ENCODE measurements at regions not wholly inside any gene's neighbourhood (a gene's known extent, or its start where the extent isn't known, plus 50 kb on each side); places are given as distances from the start of the nearest gene placed in this dataset.

DNA sequence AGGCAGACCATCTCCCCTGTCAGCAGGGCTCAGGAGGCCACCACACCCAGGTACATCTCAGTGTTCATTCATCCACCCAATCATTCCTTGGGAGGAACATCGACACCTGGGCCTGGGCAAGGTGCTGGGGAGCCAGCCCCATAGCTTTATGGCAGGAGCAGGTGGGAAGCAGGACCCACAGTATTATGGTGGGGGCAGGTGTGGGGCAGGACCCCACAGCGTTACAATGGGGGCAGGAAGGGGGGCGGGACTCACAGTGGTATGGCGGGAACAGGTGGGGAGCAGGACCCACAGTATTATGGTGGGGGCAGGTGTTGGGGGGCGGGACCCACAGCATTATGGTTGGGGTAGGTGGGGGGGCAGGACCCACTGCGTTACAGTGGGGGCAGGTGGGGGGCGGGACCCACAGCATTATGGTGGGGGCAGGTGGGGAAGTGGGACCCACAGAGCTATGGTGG is 128.9 kb upstream of the HS6ST1 start:
- H3K4me3 ChIP-seq (ENCODE audit: low read length) = no peak overlapping the region
- TF ChIP-seq ZNF274 (IDR thresholded peaks at IDR 0.05; ENCODE audit: low read depth, low read length) = no peak

DNA sequence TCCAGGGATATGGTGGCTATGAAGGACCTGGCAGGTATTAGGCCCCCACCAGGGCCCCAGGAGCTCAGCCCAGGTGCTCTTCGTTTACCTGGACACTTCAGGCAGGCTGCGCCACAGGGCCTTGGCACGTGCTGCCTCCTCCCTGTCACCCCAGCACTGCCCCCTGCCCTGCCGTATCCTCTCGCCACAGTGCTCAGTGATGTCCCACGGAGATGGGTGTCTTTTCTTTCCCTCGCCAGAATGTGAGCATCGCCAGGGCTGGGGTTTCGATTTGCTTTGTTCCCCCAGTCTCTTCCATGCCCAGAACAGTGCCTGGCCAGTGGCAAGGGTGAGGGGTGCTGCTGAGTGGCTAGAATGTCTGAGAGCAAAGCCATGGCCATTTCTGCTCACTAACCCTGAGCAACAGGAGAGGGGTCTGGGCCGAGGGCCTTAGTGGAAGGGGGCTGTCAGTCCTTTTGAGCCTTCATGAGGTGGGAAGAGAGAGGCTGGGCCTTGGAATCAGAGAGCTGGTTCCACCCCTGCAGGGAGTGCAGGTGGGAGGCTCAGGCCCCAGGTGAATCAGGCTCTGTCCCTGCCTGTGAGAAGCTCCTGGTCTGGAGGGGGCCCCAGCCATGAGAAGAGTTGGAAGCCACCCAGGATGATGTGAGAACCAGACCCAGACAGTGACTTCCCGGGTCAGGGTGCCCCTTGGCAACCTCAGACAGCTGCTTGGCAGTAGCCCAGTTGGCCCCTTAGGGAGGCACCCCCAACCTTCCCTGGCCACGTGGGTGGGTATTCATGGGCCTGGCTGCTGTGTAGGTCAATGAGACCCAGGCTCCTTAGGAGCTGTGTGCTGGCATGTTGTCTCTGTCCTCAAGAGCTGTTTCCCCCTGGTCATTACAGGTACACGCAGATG is 129.9 kb upstream of the HS6ST1 start:
- TF ChIP-seq ZNF274 (IDR thresholded peaks at IDR 0.05; ENCODE audit: low read depth, low read length) = no peak
- H3K4me3 ChIP-seq (ENCODE audit: low read length) = no peak overlapping the region

DNA sequence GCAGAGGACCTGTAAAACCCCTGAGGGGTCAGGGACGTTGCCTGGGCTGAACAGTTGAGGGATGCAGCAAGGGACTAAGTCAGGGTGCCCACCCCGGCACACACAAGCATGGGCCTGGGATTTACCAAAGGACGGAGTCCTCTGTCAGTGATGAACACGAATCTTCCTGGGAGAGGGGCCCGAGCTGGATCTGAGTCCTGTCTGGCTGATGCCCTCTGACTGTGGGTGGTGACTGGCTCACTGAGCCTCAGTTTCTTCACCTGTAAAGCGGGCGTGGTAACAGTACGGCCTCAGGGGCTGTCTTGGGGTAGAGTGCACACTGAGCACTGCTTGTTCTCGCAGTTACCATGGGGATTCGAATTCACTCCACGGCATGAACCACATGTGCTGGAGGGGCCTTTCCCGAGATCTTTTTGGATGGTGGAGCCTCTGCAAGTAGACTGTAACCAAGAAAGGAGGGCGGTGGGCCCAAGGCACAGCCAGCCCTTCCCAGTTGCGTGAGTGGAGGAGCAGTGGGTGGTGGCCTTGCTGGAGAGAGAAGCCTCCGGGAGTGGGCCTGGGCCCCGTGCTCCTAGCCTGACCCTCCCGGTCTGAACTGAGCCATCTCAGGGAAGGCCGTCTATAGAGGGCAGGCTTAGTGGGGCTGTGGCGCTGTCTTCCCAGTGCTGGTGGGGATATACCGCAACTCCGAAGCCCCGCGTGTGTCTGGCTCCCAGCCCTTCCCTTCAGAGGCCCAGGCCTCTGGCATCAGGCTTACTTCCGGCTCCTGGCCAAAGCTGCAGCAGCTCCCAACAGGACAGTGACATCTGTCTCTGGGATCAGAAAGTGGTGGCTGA is 130.8 kb upstream of the HS6ST1 start:
- no peak overlapping the region for H3K4me3 ChIP-seq (ENCODE audit: low read length)
- TF ChIP-seq ZNF274 (IDR thresholded peaks at IDR 0.05; ENCODE audit: low read depth, low read length) = no peak

DNA sequence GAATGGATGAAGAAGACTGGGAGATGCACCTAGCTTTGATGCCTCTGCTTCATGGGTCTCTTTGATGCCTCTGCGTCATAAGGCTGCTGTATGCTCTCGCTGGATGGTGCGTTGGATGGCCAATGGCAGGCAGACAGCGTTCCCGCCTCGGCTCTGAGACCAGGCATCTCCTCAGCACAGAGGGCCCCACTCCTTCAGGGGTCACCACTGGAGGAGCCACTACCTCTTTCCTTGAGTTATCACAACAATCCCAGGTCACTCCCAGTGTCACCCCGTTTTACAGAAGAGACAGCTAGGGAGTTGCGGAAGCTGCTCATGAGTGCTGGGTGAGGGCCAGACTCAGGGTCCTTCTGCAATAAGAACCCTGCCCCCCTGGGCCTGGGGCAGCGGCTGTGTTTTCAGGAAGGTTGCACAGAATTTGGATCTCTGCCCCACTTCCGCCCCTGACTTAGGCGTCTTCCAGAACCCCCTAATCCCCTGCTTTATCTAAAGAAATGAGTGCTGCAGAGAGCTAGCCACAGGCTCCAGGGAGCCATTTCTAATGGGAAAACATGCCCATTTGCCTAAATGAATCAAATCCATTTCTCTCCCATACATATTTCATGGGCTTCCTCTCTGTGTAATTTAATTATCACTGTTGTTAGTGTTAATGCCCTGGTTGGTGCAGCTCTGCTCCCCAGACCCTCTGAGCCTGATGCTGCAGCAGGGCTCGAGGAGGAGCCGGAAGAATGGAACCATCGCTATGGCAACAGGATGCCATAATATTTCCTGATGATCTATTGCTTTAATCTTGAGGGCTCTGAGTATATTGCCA is 131.8 kb upstream of the HS6ST1 start:
- no peak for TF ChIP-seq ZNF274 (IDR thresholded peaks at IDR 0.05; ENCODE audit: low read depth, low read length)
- H3K4me3 ChIP-seq (ENCODE audit: low read length) = no peak overlapping the region

DNA sequence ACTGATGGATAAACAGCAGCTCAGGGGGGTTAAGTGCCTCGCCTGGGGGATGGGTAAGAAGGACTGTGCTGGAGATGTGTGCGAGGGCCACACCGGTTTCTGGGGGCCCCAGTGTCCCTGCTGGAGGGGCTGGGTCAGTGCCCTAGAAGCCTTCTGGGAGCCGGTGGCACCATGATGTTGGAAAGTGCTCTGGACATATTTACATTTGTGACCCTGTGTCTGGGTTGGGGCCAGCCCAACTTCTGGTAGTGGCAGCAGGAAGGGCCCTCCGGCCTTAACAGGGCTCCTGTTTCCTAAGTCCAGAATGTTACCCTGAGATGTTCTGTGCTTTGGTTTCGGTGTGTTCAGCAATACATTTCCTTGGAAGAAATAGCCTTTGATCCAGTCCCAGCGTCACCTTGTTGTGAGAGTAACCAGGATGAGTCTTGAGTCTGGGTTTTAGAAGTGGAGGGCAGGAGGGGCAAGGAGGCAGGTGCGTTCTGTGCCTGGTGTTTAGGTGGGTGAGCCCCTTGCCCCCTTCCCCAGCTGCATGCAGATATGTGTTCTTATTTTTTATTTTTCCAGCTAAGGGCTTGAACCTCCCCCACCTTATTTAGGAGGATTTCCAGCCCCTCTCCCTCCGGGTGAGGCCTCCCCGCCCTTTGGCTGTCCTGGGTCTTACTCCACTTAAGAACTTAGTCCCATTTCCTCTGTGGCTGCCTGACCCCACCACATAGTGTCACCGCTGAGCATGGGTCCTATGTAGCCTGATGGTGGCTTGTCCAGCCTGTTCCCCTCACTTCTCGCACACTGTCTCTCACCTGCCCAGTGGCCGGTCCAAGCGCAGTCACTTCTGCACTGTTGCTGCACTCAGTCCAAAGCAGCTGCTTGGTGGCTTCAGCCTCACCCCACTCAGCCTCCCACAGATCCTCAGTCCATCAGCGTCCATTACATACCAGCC is 132.7 kb upstream of the HS6ST1 start:
- no peak for TF ChIP-seq ZNF274 (IDR thresholded peaks at IDR 0.05; ENCODE audit: low read depth, low read length)
- H3K4me3 ChIP-seq (ENCODE audit: low read length) = no peak overlapping the region

DNA sequence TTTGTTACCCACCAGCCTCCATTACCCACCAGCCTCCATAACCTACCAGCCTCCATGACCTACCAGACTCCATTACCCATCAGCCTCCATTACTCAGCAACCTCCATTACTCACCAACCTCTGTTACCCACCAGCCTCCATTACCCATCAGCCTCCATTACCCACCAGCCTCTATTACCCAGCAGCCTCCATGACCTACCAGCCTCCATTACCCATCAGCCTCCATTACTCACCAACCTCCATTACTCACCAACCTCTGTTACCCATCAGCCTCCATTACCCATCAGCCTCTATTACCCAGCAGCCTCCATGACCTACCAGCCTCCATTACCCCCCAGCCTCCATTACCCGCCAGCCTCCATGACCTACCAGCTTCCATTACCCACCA is 133.3 kb upstream of the HS6ST1 start:
- no peak overlapping the region for H3K4me3 ChIP-seq (ENCODE audit: low read length)
- no peak for TF ChIP-seq ZNF274 (IDR thresholded peaks at IDR 0.05; ENCODE audit: low read depth, low read length)

DNA sequence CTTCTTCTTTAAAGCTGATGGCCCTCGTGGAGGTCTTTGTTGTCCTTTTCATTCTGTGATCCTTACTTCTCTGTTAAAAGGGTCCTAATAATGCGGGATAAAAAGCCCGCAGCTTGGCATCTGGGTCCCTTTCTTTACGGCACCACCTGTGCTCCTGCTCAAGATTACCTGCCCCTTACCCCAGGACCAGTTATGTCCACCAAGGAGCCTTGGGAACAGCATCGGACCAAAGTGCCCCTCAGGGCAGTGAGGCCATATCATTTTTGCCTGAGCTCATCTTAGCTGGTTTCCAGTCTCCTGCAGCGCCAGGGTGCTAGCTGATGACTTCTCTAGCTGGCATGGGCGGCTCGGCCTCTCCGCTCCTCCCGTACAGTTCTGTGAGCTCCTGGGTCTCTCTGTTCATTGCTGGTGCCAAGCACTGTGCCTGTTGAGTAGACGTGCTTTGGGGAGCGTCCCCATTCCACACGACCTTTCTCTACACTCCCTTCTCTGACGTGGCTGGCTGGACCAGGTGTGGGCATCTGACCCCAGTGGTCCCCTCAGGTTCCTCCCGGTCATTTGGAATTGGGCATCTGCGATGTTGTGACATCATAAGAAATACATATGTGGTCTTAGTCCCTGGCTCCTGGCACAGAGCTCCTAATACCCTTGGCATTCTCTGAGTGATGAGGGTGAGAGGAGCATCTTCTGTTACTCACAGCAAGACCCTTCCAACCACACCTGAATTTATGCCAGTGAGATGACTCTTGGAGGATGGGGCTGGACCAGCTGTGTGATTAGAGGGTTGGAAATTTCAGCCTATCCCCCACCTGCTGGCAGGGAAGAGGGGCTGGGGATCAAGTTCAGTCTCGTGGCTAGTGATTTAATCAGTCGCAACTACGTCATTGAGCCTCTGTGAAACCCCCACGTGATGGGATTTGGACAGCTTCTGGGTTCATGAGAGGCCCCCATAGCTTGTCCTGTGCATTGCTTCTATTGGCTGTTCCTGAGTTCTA is 134.2 kb upstream of the HS6ST1 start:
- TF ChIP-seq ZNF274 (IDR thresholded peaks at IDR 0.05; ENCODE audit: low read depth, low read length) = no peak

DNA sequence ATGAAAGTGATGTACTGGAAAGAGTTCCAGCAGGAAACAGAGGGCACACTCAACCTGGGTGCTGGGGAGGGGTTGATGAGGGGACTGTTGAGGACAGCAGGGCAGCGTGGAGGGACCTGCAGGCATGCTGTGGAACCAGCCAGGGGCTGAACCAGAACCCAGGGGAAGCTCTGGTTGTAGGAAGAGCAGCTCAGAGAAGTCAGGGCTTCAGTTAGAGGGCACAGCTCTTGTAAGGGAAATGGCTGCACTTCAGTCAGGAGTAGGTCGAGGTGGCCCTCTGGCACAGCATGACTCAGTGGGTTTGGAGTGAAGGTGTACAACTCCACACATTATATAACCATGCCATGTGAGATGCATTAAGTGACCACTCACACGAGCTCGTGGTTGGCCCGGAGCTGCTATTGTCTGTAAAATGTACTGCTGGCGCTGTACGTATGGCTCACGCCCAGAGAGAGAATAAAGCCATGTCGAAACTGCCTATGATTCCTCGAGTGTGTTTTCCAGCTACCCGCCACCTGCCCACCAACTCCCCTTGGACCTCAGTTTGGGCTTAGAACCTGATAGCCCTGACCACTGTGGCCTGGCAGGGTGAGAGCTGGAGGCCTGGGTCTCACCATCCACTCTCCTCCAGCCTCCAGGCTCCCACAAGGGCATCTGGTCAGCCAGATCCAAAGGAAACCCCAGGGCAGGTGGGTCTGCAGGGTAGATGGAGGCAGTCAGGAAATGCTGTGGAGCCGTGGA is 136.5 kb upstream of the HS6ST1 start:
- no peak overlapping the region for H3K4me3 ChIP-seq (ENCODE audit: low read length)
- TF ChIP-seq ZNF274 (IDR thresholded peaks at IDR 0.05; ENCODE audit: low read depth, low read length) = no peak

More for the DNA sequence above, 134.2 kb upstream of the HS6ST1 start:
- H3K4me3 ChIP-seq (ENCODE audit: low read length) = no peak overlapping the region

DNA sequence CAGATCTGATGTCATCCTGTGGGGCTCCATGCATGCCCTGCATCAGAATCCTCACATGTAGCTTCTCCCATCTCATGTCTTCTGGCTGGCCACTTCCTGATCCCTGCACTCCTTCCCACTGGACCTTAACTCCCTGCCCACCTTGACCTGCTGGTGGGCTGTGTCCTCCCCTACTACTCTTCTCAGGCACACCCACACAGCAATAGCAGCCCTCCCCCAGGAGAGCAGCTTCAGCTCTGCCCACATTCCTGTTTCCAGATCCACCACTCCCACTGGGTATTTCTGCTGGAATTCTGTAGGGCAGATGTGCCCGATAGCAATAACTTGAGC is 137.0 kb upstream of the HS6ST1 start:
- TF ChIP-seq ZNF274 (IDR thresholded peaks at IDR 0.05; ENCODE audit: low read depth, low read length) = no peak
- no peak overlapping the region for H3K4me3 ChIP-seq (ENCODE audit: low read length)

DNA sequence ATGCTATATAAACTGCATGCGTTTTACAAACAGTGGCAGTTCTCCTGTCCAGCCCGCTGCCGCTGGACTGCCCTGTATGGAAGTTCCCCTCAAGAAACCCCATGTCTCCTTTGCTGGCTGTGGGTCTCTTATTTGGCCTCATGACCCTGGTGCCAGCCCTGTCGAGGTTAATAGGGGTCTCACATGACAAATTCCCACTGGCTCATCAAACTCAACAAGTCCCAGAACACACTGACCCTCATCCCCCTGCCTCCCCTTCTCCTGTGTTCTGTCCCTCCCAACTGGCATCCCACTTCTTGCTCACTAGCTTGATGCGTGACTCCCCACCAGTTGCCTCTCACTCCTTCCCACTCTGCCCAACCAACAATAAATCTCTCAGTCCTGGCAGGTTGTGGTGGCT is 137.6 kb upstream of the HS6ST1 start:
- no peak for TF ChIP-seq ZNF274 (IDR thresholded peaks at IDR 0.05; ENCODE audit: low read depth, low read length)

DNA sequence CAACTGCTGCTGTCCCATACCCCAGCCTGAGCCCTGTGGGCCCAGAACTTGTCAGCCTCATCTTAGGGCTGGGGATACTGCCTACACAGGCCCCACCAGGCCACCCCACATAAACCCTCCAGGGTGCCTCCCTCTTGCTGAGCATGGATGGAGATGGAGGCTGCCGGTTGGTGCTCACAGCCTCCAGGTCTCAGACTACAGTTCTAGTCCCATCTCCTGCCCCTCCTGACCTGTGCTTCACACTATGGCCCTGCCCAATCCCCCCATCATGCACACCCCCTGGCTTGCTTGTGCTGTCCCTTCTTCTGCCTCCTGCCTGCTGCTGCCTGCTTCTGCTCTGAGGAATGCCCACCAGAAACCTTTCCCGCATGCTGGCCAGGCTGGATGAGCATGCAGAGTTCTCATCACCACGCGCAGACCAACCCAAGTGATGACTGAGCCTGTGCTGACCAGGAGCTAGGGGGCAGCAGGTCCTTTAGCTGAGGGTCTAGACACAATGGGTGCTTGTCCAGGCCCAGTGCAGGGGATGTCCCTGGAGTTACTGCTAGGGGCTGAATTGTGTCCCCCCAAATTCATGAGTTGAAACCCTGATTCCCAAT is 138.4 kb upstream of the HS6ST1 start:
- H3K4me3 ChIP-seq (ENCODE audit: low read length) = no peak overlapping the region
- no peak for TF ChIP-seq ZNF274 (IDR thresholded peaks at IDR 0.05; ENCODE audit: low read depth, low read length)

More for the DNA sequence above, 137.6 kb upstream of the HS6ST1 start:
- H3K4me3 ChIP-seq (ENCODE audit: low read length) = no peak overlapping the region

Data from GM08714 (cell line).